ENCODE measurements at regions not wholly inside any gene's neighbourhood (a gene's known extent, or its start where the extent isn't known, plus 50 kb on each side); places are given as distances from the start of the nearest gene placed in this dataset.
"Not testable (repeated sequence)": the region's sequence is repeated elsewhere in the genome, so short reads cannot be mapped to it uniquely, and the experiment has no call there.

GRCh38 chr13:109979676-109980075 lies 193.3 kb upstream of the IRS2 start:
- not testable (repeated sequence) for H3K4me1 ChIP-seq (ENCODE audit: control insufficient read depth, insufficient read depth, low read length, unreplicated experiment); H3K79me2 ChIP-seq (ENCODE audit: control insufficient read depth, insufficient read depth, low read length, unreplicated experiment); H3K27ac ChIP-seq (ENCODE audit: low read depth, low read length); H3K4me3 ChIP-seq (ENCODE audit: low read depth, low read length); H2AFZ ChIP-seq (ENCODE audit: low read length, unreplicated experiment); H3K27me3 ChIP-seq (ENCODE audit: insufficient read depth, low read length); H3K36me3 ChIP-seq (ENCODE audit: insufficient read depth, low read length)

- no peaks in the 10 kb centered on the region for H3K36me3 ChIP-seq (ENCODE audit: insufficient read depth, low read length)
- H3K79me2 ChIP-seq (ENCODE audit: control insufficient read depth, insufficient read depth, low read length, unreplicated experiment), result no peaks in the 10 kb centered on the region
- no peaks in the 10 kb centered on the region for H3K27me3 ChIP-seq (ENCODE audit: insufficient read depth, low read length)
- H3K4me3 ChIP-seq (ENCODE audit: low read depth, low read length), result no peak overlapping the region
- H2AFZ ChIP-seq (ENCODE audit: low read length, unreplicated experiment), result no peak overlapping the region
- no peak overlapping the region for H3K27ac ChIP-seq (ENCODE audit: low read depth, low read length)
- no peaks in the 10 kb centered on the region for H3K4me1 ChIP-seq (ENCODE audit: control insufficient read depth, insufficient read depth, low read length, unreplicated experiment)
Measured at GRCh38 chr13:109979228-109979627, 192.8 kb upstream of the IRS2 start.

DNA sequence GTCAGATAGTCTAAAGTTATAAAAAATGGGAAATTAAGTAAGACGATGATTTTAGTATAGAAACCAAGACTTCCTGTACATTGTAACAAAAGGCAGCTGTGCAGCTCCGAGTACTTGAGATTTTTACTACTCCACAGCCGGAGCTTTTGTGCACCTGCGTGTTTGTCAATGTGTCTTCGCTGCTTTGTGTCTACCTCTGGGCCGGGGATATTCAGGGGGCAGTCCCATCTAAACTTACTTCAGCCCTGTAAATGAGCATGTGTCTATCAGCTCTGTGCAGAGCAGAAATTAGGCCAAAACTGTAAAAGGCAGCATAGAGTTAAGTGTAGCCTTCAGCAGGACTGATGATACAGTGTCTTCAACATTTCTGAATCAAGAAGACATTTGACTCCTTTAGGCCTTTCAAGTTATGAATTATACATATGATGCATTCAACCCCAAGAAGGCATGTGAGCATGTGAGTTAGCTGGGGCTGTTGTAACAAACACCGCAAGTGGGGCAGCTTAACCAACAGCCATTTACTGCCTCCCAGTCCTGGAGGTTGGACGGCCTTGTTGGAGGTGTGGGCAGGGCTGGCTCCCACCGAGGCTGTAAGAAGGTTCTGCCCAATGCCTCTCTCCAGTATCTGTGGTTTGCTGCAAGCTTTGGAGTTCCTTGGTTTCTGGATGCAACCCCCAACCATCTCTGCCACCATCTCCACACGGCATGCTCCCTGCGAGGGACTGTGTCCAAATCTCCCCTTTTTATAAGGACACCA lies 191.0 kb upstream of the IRS2 start:
- no peaks in the 10 kb centered on the region for H3K4me1 ChIP-seq (ENCODE audit: control insufficient read depth, insufficient read depth, low read length, unreplicated experiment)
- H2AFZ ChIP-seq (ENCODE audit: low read length, unreplicated experiment), result no peak overlapping the region
- no peaks in the 10 kb centered on the region for H3K36me3 ChIP-seq (ENCODE audit: insufficient read depth, low read length)
- H3K27ac ChIP-seq (ENCODE audit: low read depth, low read length), result no peak overlapping the region
- no peaks in the 10 kb centered on the region for H3K27me3 ChIP-seq (ENCODE audit: insufficient read depth, low read length)
- H3K4me3 ChIP-seq (ENCODE audit: low read depth, low read length), result no peak overlapping the region
- no peaks in the 10 kb centered on the region for H3K79me2 ChIP-seq (ENCODE audit: control insufficient read depth, insufficient read depth, low read length, unreplicated experiment)

GRCh38 chr13:109976206-109976997 lies 190.0 kb upstream of the IRS2 start:
- Histone ChIP-seq H3K4me3 (ENCODE audit: low read depth, low read length) (no peak overlapping the region), H3K79me2 (ENCODE audit: control insufficient read depth, insufficient read depth, low read length, unreplicated experiment) (no peaks in the 10 kb centered on the region), H2AFZ (ENCODE audit: low read length, unreplicated experiment) (no peak overlapping the region), H3K27ac (ENCODE audit: low read depth, low read length) (no peak overlapping the region), H3K27me3 (ENCODE audit: insufficient read depth, low read length) (no peaks in the 10 kb centered on the region), H3K36me3 (ENCODE audit: insufficient read depth, low read length) (no peaks in the 10 kb centered on the region), H3K4me1 (ENCODE audit: control insufficient read depth, insufficient read depth, low read length, unreplicated experiment) (no peaks in the 10 kb centered on the region)

- Histone ChIP-seq H3K4me3 (ENCODE audit: low read depth, low read length) (no peak overlapping the region), H3K27ac (ENCODE audit: low read depth, low read length) (no peak overlapping the region), H3K4me1 (ENCODE audit: control insufficient read depth, insufficient read depth, low read length, unreplicated experiment) (no peaks in the 10 kb centered on the region), H3K27me3 (ENCODE audit: insufficient read depth, low read length) (no peaks in the 10 kb centered on the region), H3K79me2 (ENCODE audit: control insufficient read depth, insufficient read depth, low read length, unreplicated experiment) (no peaks in the 10 kb centered on the region), H3K36me3 (ENCODE audit: insufficient read depth, low read length) (no peaks in the 10 kb centered on the region), H2AFZ (ENCODE audit: low read length, unreplicated experiment) (no peak overlapping the region)
Measured at GRCh38 chr13:109974354-109974753, 188.0 kb upstream of the IRS2 start.

DNA sequence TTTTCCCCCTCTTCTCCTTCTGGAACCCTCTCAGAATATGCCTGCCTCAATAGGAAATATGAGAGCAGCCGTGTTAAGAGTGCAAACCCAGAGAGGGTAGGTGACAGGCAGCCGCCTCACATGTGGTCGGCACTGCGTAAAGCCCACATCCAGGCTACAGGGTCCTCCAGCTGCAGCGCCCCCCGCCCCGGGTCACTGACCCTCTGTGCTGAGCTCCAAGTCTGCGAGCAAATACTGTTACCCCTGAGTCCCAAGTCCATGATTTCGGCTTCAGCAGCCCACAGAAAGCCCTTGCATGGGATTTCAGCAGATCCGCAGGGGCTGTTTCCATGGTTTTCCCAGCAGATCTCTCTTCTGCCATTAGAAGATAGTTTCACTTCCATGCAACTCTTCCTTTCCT lies 186.9 kb upstream of the IRS2 start:
- H3K4me1 ChIP-seq (ENCODE audit: control insufficient read depth, insufficient read depth, low read length, unreplicated experiment), result no peaks in the 10 kb centered on the region
- no peak overlapping the region for H3K4me3 ChIP-seq (ENCODE audit: low read depth, low read length)
- no peaks in the 10 kb centered on the region for H3K79me2 ChIP-seq (ENCODE audit: control insufficient read depth, insufficient read depth, low read length, unreplicated experiment)

GRCh38 chr13:109971456-109972090 lies 185.2 kb upstream of the IRS2 start:
- Histone ChIP-seq H3K27ac (ENCODE audit: low read depth, low read length) (no peak overlapping the region), H3K4me3 (ENCODE audit: low read depth, low read length) (no peak overlapping the region), H3K79me2 (ENCODE audit: control insufficient read depth, insufficient read depth, low read length, unreplicated experiment) (no peaks in the 10 kb centered on the region), H3K36me3 (ENCODE audit: insufficient read depth, low read length) (no peaks in the 10 kb centered on the region), H3K4me1 (ENCODE audit: control insufficient read depth, insufficient read depth, low read length, unreplicated experiment) (no peaks in the 10 kb centered on the region), H2AFZ (ENCODE audit: low read length, unreplicated experiment) (no peak overlapping the region), H3K27me3 (ENCODE audit: insufficient read depth, low read length) (no peaks in the 10 kb centered on the region)

More for the DNA sequence above, 186.9 kb upstream of the IRS2 start:
- Histone ChIP-seq H3K36me3 (ENCODE audit: insufficient read depth, low read length) (no peaks in the 10 kb centered on the region), H2AFZ (ENCODE audit: low read length, unreplicated experiment) (no peak overlapping the region), H3K27ac (ENCODE audit: low read depth, low read length) (no peak overlapping the region), H3K27me3 (ENCODE audit: insufficient read depth, low read length) (no peaks in the 10 kb centered on the region)

GRCh38 chr13:109971006-109971405 lies 184.6 kb upstream of the IRS2 start:
- Histone ChIP-seq H3K27me3 (ENCODE audit: insufficient read depth, low read length) (no peaks in the 10 kb centered on the region), H3K4me3 (ENCODE audit: low read depth, low read length) (no peak overlapping the region), H3K4me1 (ENCODE audit: control insufficient read depth, insufficient read depth, low read length, unreplicated experiment) (no peaks in the 10 kb centered on the region), H3K36me3 (ENCODE audit: insufficient read depth, low read length) (no peaks in the 10 kb centered on the region), H3K27ac (ENCODE audit: low read depth, low read length) (no peak overlapping the region), H3K79me2 (ENCODE audit: control insufficient read depth, insufficient read depth, low read length, unreplicated experiment) (no peaks in the 10 kb centered on the region), H2AFZ (ENCODE audit: low read length, unreplicated experiment) (no peak overlapping the region)

DNA sequence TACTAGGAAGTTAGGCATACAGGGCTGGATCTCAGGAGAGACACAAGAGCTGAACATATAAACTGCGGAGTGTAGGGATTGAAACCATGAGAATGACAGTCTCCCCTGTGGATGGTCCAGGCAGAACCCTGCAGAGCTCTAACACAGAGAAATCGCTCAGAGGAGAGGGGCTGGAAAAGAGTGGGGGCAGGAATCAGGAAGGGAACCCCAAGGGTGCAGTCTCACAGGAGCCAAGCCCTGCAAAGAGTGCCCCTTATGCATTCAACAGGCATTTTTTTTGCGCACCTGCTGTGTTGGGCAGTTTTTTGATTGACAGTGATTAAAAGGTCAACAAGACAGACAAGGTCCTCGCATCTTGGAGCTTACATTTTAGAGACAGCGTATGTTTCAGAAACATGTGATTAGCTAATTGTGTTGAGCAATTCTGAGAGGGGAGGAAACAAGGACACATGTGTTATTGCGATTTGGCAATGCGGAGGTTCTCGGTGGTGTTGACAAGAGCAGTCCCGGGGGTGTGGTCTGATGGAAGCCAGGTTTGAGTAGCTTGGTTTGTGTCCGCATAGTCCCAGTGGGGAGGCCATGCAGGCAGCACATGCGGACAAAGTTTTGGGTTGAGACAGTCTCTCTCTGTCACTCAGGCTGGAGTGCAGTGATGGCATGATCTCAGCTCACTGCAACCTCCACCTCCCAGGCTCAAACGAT lies 182.6 kb upstream of the IRS2 start:
- Histone ChIP-seq H3K27ac (ENCODE audit: low read depth, low read length) (no peak overlapping the region), H3K36me3 (ENCODE audit: insufficient read depth, low read length) (no peaks in the 10 kb centered on the region), H3K4me1 (ENCODE audit: control insufficient read depth, insufficient read depth, low read length, unreplicated experiment) (no peaks in the 10 kb centered on the region), H3K79me2 (ENCODE audit: control insufficient read depth, insufficient read depth, low read length, unreplicated experiment) (no peaks in the 10 kb centered on the region), H3K4me3 (ENCODE audit: low read depth, low read length) (no peak overlapping the region), H3K27me3 (ENCODE audit: insufficient read depth, low read length) (no peaks in the 10 kb centered on the region), H2AFZ (ENCODE audit: low read length, unreplicated experiment) (no peak overlapping the region)

GRCh38 chr13:109963960-109964563 lies 177.7 kb upstream of the IRS2 start:
- H3K79me2 ChIP-seq (ENCODE audit: control insufficient read depth, insufficient read depth, low read length, unreplicated experiment), result no peaks in the 10 kb centered on the region
- H3K27ac ChIP-seq (ENCODE audit: low read depth, low read length), result no peak overlapping the region
- H3K4me1 ChIP-seq (ENCODE audit: control insufficient read depth, insufficient read depth, low read length, unreplicated experiment), result no peaks in the 10 kb centered on the region
- no peak overlapping the region for H2AFZ ChIP-seq (ENCODE audit: low read length, unreplicated experiment)
- H3K27me3 ChIP-seq (ENCODE audit: insufficient read depth, low read length), result no peaks in the 10 kb centered on the region
- no peaks in the 10 kb centered on the region for H3K36me3 ChIP-seq (ENCODE audit: insufficient read depth, low read length)
- H3K4me3 ChIP-seq (ENCODE audit: low read depth, low read length), result no peak overlapping the region
